Subcutaneous abdominal adipose tissue (tissue), 5 donors: ENCODE measurements at regions not wholly inside any gene's neighbourhood (a gene's known extent, or its start where the extent isn't known, plus 50 kb on each side); places are given as distances from the start of the nearest gene placed in this dataset.

Experiments used
- H3K27ac ChIP-seq: one replicate; pipeline ENCODE4 v1.7.0; 2013; ENCODE audit warnings: low read depth, mild to moderate bottlenecking, inconsistent platforms, low read length, moderate library complexity
- H3K27me3 ChIP-seq, 5 donors: one replicate each; pipeline ENCODE4 v1.7.0; 2013; ENCODE audit warnings: low read length in 5 of 5, inconsistent platforms in 1 of 5; ENCODE audit not compliant: control insufficient read depth in 5 of 5, insufficient read depth in 4 of 5
- H3K36me3 ChIP-seq, 5 donors: one replicate each; pipeline ENCODE4 v1.7.0; 2013; ENCODE audit warnings: low read length in 5 of 5; ENCODE audit not compliant: control insufficient read depth in 5 of 5, insufficient read depth in 5 of 5
- H3K4me1 ChIP-seq, 5 donors: one replicate each; pipeline ENCODE4 v1.7.0; 2013; ENCODE audit warnings: low read length in 5 of 5, mild to moderate bottlenecking in 3 of 5, moderate library complexity in 1 of 5; ENCODE audit not compliant: control insufficient read depth in 5 of 5, insufficient read depth in 5 of 5
- H3K4me3 ChIP-seq, 5 donors: one replicate each; pipeline ENCODE4 v1.7.0; 2013; ENCODE audit warnings: low read length in 5 of 5, low read depth in 1 of 5
- H3K9ac ChIP-seq, 5 donors: one replicate each; pipeline ENCODE4 v1.7.0; 2013; ENCODE audit warnings: low read length in 5 of 5, mild to moderate bottlenecking in 4 of 5, moderate library complexity in 3 of 5
- H3K9me3 ChIP-seq, 5 donors: one replicate each; pipeline ENCODE4 v1.7.0; 2013; ENCODE audit warnings: low read length in 5 of 5; ENCODE audit not compliant: control insufficient read depth in 5 of 5
- donor health status: healthy.
- donor health status: healthy.
- donor health status: healthy.
- donor health status: healthy.
- donor health status: healthy.

GRCh38 chr20:51121272-51121671 lies 98.4 kb upstream of the KCNG1 start:
- Histone ChIP-seq H3K27me3 (peaks cover 15 to 41% (median 32%) of the 10 kb centered on the region in 5 donors), H3K27ac (no peak overlapping the region), H3K9me3 (no peaks in the 10 kb centered on the region), H3K4me1 (no peaks in the 10 kb centered on the region), H3K9ac (no peak overlapping the region), H3K4me3 (no peak overlapping the region), H3K36me3 (no peaks in the 10 kb centered on the region)

- peaks cover 15 to 41% (median 32%) of the 10 kb centered on the region in 5 donors for H3K27me3 ChIP-seq
Observed at GRCh38 chr20:51120868-51121267, 98.0 kb upstream of the KCNG1 start.

GRCh38 chr20:51120438-51120837 lies 97.5 kb upstream of the KCNG1 start:
- Histone ChIP-seq H3K36me3 (no peaks in the 10 kb centered on the region), H3K27me3 (peaks cover 19 to 41% (median 32%) of the 10 kb centered on the region in 5 donors), H3K4me3 (no peak overlapping the region), H3K27ac (no peak overlapping the region), H3K4me1 (no peaks in the 10 kb centered on the region), H3K9me3 (no peaks in the 10 kb centered on the region), H3K9ac (no peak overlapping the region)

More at GRCh38 chr20:51120868-51121267, 98.0 kb upstream of the KCNG1 start:
- H3K4me3 ChIP-seq: no peak overlapping the region
- H3K9ac ChIP-seq: no peak overlapping the region
- H3K36me3 ChIP-seq: no peaks in the 10 kb centered on the region
- no peaks in the 10 kb centered on the region for H3K4me1 ChIP-seq
- no peak overlapping the region for H3K27ac ChIP-seq
- H3K9me3 ChIP-seq: no peaks in the 10 kb centered on the region

GRCh38 chr20:51119914-51120313 lies 97.0 kb upstream of the KCNG1 start:
- Histone ChIP-seq H3K27ac (no peak overlapping the region), H3K4me3 (no peak overlapping the region), H3K27me3 (peaks cover 19 to 41% (median 32%) of the 10 kb centered on the region in 5 donors), H3K4me1 (no peaks in the 10 kb centered on the region), H3K9me3 (no peaks in the 10 kb centered on the region), H3K9ac (no peak overlapping the region), H3K36me3 (no peaks in the 10 kb centered on the region)

GRCh38 chr20:51118985-51119527 lies 96.1 kb upstream of the KCNG1 start:
- Histone ChIP-seq H3K4me3 (no peak overlapping the region), H3K36me3 (no peaks in the 10 kb centered on the region), H3K27ac (no peak overlapping the region), H3K4me1 (no peaks in the 10 kb centered on the region), H3K27me3 (peaks cover 19 to 41% (median 32%) of the 10 kb centered on the region in 5 donors), H3K9me3 (no peaks in the 10 kb centered on the region), H3K9ac (no peak overlapping the region)

- no peak overlapping the region for H3K27ac ChIP-seq
- no peaks in the 10 kb centered on the region for H3K4me1 ChIP-seq
- no peaks in the 10 kb centered on the region for H3K9me3 ChIP-seq
- H3K27me3 ChIP-seq: peaks cover 19 to 40% (median 32%) of the 10 kb centered on the region in 5 donors
- no peak overlapping the region for H3K9ac ChIP-seq
- H3K36me3 ChIP-seq: no peaks in the 10 kb centered on the region
- H3K4me3 ChIP-seq: no peak overlapping the region
Observed at GRCh38 chr20:51118216-51118615, 95.3 kb upstream of the KCNG1 start.

GRCh38 chr20:51116765-51117686 lies 94.1 kb upstream of the KCNG1 start:
- Histone ChIP-seq H3K4me1 (no peaks in the 10 kb centered on the region), H3K9me3 (no peaks in the 10 kb centered on the region), H3K27ac (no peak overlapping the region), H3K4me3 (no peak overlapping the region), H3K9ac (no peak overlapping the region), H3K27me3 (peaks cover 20 to 45% (median 37%) of the 10 kb centered on the region in 5 donors), H3K36me3 (no peaks in the 10 kb centered on the region)

GRCh38 chr20:51111290-51111689 lies 88.4 kb upstream of the KCNG1 start:
- no peaks in the 10 kb centered on the region for H3K4me1 ChIP-seq
- H3K9me3 ChIP-seq: no peaks in the 10 kb centered on the region
- no peak overlapping the region for H3K4me3 ChIP-seq
- H3K27ac ChIP-seq: no peak overlapping the region
- peaks cover 13 to 30% (median 21%) of the 10 kb centered on the region in 5 donors for H3K27me3 ChIP-seq
- H3K9ac ChIP-seq: no peak overlapping the region
- H3K36me3 ChIP-seq: no peaks in the 10 kb centered on the region

- no peaks in the 10 kb centered on the region for H3K4me1 ChIP-seq
- H3K36me3 ChIP-seq: no peaks in the 10 kb centered on the region
- H3K27me3 ChIP-seq: peaks cover 10 to 30% (median 18%) of the 10 kb centered on the region in 5 donors
- H3K4me3 ChIP-seq: no peak overlapping the region
- no peak overlapping the region for H3K27ac ChIP-seq
- no peaks in the 10 kb centered on the region for H3K9me3 ChIP-seq
- H3K9ac ChIP-seq: no peak overlapping the region
Observed at GRCh38 chr20:51108638-51109363, 85.9 kb upstream of the KCNG1 start.

GRCh38 chr20:51106011-51106410 lies 83.1 kb upstream of the KCNG1 start:
- H3K9me3 ChIP-seq: peaks cover 0 to 6% (median 0%) of the 10 kb centered on the region in 5 donors
- H3K27ac ChIP-seq: no peak overlapping the region
- H3K4me3 ChIP-seq: no peak overlapping the region
- H3K27me3 ChIP-seq: peaks cover 7 to 24% (median 13%) of the 10 kb centered on the region in 5 donors
- no peak overlapping the region for H3K9ac ChIP-seq
- no peaks in the 10 kb centered on the region for H3K4me1 ChIP-seq
- H3K36me3 ChIP-seq: no peaks in the 10 kb centered on the region
